Breast epithelium (tissue), 4 donors: ENCODE measurements at regions not wholly inside any gene's neighbourhood (a gene's known extent, or its start where the extent isn't known, plus 50 kb on each side); places are given as distances from the start of the nearest gene placed in this dataset.
A peak's percentile ranks its signal among the peaks of the same experiment; 100 is the strongest.

ENCODE experiments used
- DNase-seq, 2 donors: peaks; one replicate each; pipeline ENCODE4 v3.0.0-alpha.2; 2019; ENCODE audit warnings: low spot score in 2 of 2
- H3K27ac ChIP-seq, 2 donors: fragments of 200-600 bp; sonication (generic) in 1 of 2; one replicate each; pipeline ENCODE4 v1.5.1; 2016 to 2019; ENCODE audit warnings: mild to moderate bottlenecking in 1 of 2
- H3K27me3 ChIP-seq, 2 donors: fragments of 200-600 bp; sonication (generic) in 1 of 2; one replicate each; pipeline versions ENCODE4 v1.5.1 to v1.6.0; 2017 to 2019; ENCODE audit warnings: control low read depth in 1 of 2, mild to moderate bottlenecking in 1 of 2
- H3K36me3 ChIP-seq: fragments of 200-600 bp; one replicate; pipeline ENCODE4 v1.5.1; 2019
- H3K4me1 ChIP-seq, 2 donors: fragments of 200-600 bp; sonication (generic); one replicate each; pipeline ENCODE4 v1.5.1; 2016 to 2019; ENCODE audit warnings: control low read depth in 1 of 2
- H3K4me3 ChIP-seq, 3 donors: fragments of 200-600 bp; sonication (generic); 1 replicate in 2 of 3; 2 replicates in 1 of 3; pipeline ENCODE4 v1.5.1; 2016 to 2019; ENCODE audit warnings: mild to moderate bottlenecking in 3 of 3, moderate library complexity in 2 of 3
- H3K9me3 ChIP-seq, 2 donors: fragments of 200-600 bp; sonication (generic) in 1 of 2; one replicate each; pipeline ENCODE4 v1.5.1; 2016 to 2019; ENCODE audit warnings: control low read depth in 1 of 2
- POLR2A ChIP-seq: fragments of 450-650 bp; IDR thresholded peaks from one replicate; pipeline ENCODE4 v1.6.1; 2016; ENCODE audit warnings: antibody characterized with exemption, mild to moderate bottlenecking, moderate library complexity
- POLR2AphosphoS5 ChIP-seq, 3 donors: sonication (generic); formaldehyde crosslinking; IDR thresholded peaks; one replicate each; pipeline ENCODE4 v1.6.1; 2017; ENCODE audit warnings: antibody characterized with exemption in 3 of 3
- intact Hi-C: fragments of 100-400 bp; cut with DNase I; formaldehyde crosslinking; loops from one replicate; pipeline ENCODE4 v1.15.1; 2023; ENCODE audit warnings: low total_unique reads
- TF ChIP-seq, protein P1 (sequence below), 3 donors: fragments of 450-650 bp; IDR thresholded peaks; one replicate each; pipeline ENCODE4 v1.5.1; 2016 to 2017; ENCODE audit warnings: antibody characterized with exemption in 3 of 3, mild to moderate bottlenecking in 3 of 3, moderate library complexity in 3 of 3

DNA sequence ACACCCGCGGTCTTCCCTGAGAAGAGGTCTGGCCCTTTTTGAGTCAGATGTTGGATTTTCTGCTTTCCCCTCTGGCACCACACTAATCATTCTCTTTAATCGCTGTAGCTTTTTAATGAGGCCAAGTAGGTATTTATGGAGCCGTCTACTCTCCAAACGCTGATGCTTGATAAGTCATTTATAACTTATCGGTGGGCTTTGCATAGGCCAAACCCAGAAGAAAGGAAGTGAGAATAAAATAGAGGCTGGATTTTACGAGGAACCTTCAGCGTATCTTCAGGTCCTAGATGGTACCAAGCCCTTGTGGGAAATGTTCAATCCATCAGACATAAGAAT, 142.5 kb upstream of the CTAGE1 start:
- Histone ChIP-seq H3K36me3 (no peaks in the 10 kb centered on the region), H3K27ac (peak overlapping the region in 1 of 2 donors; percentile 58), H3K4me3 (peak overlapping the region; percentile 50 to 81 (median 50)), H3K27me3 (no peaks in the 10 kb centered on the region), H3K9me3 (no peaks in the 10 kb centered on the region), H3K4me1 (peaks cover 0 to 5% of the 10 kb centered on the region in 2 donors)
- intact Hi-C loops, result no loop called here
- TF ChIP-seq, protein P1, sequence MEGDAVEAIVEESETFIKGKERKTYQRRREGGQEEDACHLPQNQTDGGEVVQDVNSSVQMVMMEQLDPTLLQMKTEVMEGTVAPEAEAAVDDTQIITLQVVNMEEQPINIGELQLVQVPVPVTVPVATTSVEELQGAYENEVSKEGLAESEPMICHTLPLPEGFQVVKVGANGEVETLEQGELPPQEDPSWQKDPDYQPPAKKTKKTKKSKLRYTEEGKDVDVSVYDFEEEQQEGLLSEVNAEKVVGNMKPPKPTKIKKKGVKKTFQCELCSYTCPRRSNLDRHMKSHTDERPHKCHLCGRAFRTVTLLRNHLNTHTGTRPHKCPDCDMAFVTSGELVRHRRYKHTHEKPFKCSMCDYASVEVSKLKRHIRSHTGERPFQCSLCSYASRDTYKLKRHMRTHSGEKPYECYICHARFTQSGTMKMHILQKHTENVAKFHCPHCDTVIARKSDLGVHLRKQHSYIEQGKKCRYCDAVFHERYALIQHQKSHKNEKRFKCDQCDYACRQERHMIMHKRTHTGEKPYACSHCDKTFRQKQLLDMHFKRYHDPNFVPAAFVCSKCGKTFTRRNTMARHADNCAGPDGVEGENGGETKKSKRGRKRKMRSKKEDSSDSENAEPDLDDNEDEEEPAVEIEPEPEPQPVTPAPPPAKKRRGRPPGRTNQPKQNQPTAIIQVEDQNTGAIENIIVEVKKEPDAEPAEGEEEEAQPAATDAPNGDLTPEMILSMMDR (IDR thresholded peaks at IDR 0.05), result no peak
- TF ChIP-seq POLR2A (no peak), POLR2AphosphoS5 (IDR thresholded peaks at IDR 0.05) (no peak)
- DNase-seq, result no peak

- no peak overlapping the region for H3K27ac ChIP-seq
- no peaks in the 10 kb centered on the region for H3K9me3 ChIP-seq
- H3K4me1 ChIP-seq, result peaks cover 0 to 5% of the 10 kb centered on the region in 2 donors
- no peaks in the 10 kb centered on the region for H3K27me3 ChIP-seq
- intact Hi-C loops, result no loop called here
- H3K36me3 ChIP-seq, result no peaks in the 10 kb centered on the region
- DNase-seq, result no peak
- TF ChIP-seq, protein P1 (IDR thresholded peaks at IDR 0.05), result no peak
- no peak for TF ChIP-seq POLR2AphosphoS5 (IDR thresholded peaks at IDR 0.05)
- TF ChIP-seq POLR2A, result no peak
- no peak overlapping the region for H3K4me3 ChIP-seq
Measured at GRCh38 chr18:22560797-22561196, 143.1 kb upstream of the CTAGE1 start.

- Histone ChIP-seq H3K4me3 (peak overlapping the region in 1 of 3 donors; percentile 2), H3K27me3 (no peaks in the 10 kb centered on the region), H3K36me3 (no peaks in the 10 kb centered on the region), H3K27ac (no peak overlapping the region), H3K4me1 (peaks cover 0 to 5% of the 10 kb centered on the region in 2 donors), H3K9me3 (no peaks in the 10 kb centered on the region)
- TF ChIP-seq, protein P1 (IDR thresholded peaks at IDR 0.05), result peak; percentile 50 to 82 (median 74)
- TF ChIP-seq POLR2AphosphoS5 (IDR thresholded peaks at IDR 0.05) (peak in 2 of 3 donors; percentile 23 to 49), POLR2A (no peak)
- peak in 1 of 2 donors; percentile 38 for DNase-seq
- intact Hi-C loops, result no loop called here
Measured at GRCh38 chr18:22563164-22563583, 145.5 kb upstream of the CTAGE1 start.

GRCh38 chr18:22564036-22564435, 146.3 kb upstream of the CTAGE1 start:
- Histone ChIP-seq H3K27me3 (no peaks in the 10 kb centered on the region), H3K4me1 (peaks cover 0 to 5% of the 10 kb centered on the region in 2 donors), H3K9me3 (no peaks in the 10 kb centered on the region), H3K36me3 (no peaks in the 10 kb centered on the region), H3K27ac (no peak overlapping the region), H3K4me3 (no peak overlapping the region)
- intact Hi-C loops, result no loop called here
- TF ChIP-seq POLR2A (no peak), POLR2AphosphoS5 (IDR thresholded peaks at IDR 0.05) (no peak)
- TF ChIP-seq, protein P1 (IDR thresholded peaks at IDR 0.05), result no peak
- no peak for DNase-seq

- no peak for TF ChIP-seq POLR2A
- no peak for TF ChIP-seq POLR2AphosphoS5 (IDR thresholded peaks at IDR 0.05)
- TF ChIP-seq, protein P1 (IDR thresholded peaks at IDR 0.05), result no peak
- Histone ChIP-seq H3K4me1 (no peaks in the 10 kb centered on the region), H3K9me3 (no peaks in the 10 kb centered on the region), H3K4me3 (no peak overlapping the region), H3K36me3 (no peaks in the 10 kb centered on the region), H3K27me3 (no peaks in the 10 kb centered on the region), H3K27ac (no peak overlapping the region)
- no peak for DNase-seq
- intact Hi-C loops, result no loop called here
Measured at GRCh38 chr18:22566703-22567420, 149.1 kb upstream of the CTAGE1 start.
